ENCODE measurements at regions not wholly inside any gene's neighbourhood (a gene's known extent, or its start where the extent isn't known, plus 50 kb on each side); places are given as distances from the start of the nearest gene placed in this dataset.
A peak's percentile ranks its signal among the peaks of the same experiment; 100 is the strongest.

DNA sequence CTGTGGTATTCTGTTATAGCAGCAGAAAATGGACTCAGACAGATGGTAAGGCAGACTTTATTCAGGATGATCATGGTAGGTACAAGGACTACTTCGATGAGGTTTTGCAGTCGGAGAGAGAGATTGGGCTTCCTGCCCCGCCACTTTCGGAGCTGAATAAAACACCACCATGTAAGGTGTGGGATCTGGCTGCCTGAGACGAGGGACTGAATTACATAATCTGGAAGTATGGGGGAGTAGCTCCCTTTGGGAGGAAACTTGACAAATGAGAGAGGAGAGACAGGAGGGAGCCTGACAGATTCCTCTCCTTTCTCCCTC is 255.5 kb upstream of the GATB start:
- no peak for DNase-seq (ENCODE audit: low read depth, low spot score)
- no peak overlapping the region for H3K4me3 ChIP-seq (ENCODE audit: low read length)

DNA sequence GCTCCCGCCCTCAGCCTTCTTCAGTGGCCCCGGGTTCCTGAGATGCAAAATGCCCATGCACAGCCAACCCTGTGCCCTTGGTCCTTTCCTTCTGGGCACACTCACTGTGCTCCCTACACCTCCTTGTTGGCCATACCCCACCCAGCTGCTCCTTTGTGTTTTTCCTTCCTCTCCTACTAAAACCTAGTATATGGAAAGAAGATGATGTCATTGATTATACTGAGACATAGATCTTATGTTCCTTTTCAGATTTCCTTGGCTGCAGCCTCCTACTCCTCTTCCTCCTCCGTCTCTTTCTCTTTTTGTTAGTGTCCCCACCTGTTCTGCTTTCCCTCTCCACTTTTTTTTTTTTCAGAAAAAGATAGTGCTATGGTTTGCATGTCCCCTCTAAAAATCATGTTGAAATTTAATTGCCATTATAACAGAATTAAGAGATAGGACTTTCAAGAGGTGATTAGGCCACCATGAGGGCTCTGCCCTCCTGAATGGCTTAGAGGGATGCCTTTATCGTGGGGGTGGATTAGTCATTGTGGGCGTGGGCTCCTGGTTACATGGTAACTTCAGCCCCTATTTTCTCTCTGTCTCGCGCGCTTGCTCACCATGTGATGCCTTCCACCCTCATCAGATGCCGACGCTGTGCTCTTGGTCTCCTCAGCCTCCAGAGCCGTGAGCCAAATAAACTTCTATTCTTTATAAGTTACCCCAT is 254.9 kb upstream of the GATB start:
- no peak for DNase-seq (ENCODE audit: low read depth, low spot score)
- no peak overlapping the region for H3K4me3 ChIP-seq (ENCODE audit: low read length)

DNA sequence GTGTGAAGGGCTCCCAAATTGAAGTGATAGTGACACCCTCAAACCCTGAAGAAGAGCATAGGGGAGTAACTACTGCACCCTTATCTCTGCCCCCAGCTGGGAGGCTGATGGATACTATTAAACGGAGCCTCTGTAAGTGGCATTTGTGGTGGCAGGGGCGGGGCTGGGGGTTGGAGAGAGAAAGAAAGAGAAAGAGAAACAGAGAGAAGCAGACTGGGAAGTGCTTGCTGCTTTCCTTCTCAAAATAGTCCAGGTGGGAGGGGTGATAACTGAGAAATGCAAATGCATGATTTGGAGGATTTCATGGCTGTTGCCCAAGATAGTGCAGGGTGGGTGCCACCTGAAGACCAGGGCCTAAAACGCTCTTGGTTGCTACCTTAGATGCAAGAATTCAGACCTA is 253.5 kb upstream of the GATB start:
- no peak overlapping the region for H3K4me3 ChIP-seq (ENCODE audit: low read length)
- peak; percentile 85 for DNase-seq (ENCODE audit: low read depth, low spot score)

DNA sequence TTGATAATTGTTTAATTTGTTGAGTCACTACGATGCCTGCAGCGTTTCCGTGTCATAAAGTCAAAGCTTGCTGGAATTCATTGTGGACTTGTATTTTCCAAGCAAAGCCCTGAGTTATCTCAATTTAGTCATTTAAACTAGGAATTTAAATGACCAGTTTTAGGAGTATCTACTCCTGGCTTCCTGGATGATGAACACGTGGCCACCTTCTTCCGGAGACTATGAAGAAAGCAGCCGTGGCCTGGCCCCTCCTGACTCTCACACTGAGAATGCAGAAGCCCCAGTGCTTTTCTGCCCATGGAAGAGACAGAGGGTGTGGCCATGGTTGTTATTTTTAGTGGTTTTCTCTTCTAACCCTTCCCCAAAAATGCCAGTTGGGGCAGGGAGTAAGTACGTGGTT is 250.7 kb upstream of the GATB start:
- DNase-seq (ENCODE audit: low read depth, low spot score), result no peak
- no peak overlapping the region for H3K4me3 ChIP-seq (ENCODE audit: low read length)

DNA sequence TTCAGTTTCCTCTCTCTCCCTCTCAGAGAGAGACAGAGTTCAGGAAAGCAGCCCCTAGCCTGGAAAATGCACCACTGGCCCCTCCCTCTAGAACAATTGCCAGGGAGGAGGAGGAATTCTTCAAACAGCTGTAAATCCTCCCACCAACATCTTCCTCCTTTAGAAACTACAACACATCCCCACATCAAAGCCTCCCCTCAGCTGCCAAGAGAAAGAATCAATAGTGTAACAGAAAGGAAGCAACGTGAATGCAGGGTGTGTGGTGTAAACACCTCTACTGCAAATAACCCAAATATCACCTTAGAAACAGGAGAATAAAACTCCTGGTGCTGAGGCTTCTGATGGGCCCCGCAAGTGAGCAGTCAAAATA is 249.9 kb upstream of the GATB start:
- H3K4me3 ChIP-seq (ENCODE audit: low read length), result peak overlapping the region; percentile 4; the same call in 1 of the 2 replicates
- DNase-seq (ENCODE audit: low read depth, low spot score), result peak; percentile 93

DNA sequence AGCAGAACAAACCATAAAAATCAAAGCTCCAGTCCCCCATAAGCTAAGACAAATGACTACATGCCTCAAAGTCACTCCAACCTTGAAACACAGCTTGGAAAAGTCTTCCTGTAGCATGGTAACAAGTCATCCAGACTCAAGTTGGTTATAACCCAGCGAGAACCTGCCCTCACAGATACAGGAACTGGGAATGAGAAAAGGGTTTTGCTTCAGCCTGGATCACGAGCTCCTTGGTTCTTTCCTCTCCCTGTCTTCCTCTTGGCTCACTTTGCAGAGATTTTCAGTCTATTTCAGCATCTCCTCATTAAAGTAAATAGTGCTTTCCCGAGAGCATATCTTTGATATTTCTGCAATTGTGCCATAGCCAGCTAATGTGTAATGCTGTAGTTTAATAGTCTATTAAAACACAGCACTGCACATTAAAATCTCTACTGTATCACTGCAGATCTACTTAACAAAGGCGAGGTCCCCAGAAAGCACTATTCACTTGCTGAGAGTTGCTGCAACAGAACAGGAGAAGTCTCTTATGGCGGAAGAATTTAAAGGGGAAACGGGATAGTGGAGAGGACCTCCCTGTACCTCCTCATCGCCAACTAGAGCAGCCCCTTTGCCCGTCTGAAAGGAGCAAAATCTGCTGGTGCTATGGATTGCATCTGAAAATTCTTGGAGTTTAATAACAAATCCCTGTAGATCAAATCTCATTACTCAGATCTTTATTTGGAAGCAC is 249.3 kb upstream of the GATB start:
- DNase-seq (ENCODE audit: low read depth, low spot score), result no peak

DNA sequence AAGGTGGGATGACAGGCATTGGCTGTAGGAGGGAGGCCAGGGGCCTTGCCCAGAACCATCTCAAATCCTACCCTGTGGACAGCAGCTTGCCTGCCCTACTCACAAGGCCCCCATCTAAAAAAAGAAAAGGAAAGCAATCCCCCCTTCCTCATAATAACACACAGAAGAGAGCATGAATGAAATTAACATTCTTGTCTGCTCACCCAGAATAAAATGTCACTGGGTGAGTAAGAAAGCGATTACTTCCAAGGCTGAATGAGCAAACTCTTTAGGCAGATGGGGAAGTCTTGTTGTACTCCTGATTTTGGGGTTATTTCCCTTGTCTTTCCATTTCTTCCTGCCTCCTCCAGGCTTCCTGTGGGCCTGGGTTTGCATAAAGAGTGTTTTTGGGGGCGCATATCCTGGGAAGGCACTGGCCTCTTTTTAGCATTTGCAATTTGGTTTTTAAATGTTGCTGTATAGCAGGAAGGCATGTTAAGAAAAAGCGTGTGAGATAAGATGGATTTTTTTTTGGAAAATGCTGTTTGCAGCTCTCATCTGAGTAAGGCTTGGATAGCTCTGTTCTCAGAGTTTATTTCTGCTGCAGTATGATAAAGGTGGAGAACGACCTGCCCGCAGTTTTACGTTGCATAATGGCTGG is 248.3 kb upstream of the GATB start:
- no peak for DNase-seq (ENCODE audit: low read depth, low spot score)
- H3K4me3 ChIP-seq (ENCODE audit: low read length), result no peak overlapping the region

More for the DNA sequence above, 249.3 kb upstream of the GATB start:
- no peak overlapping the region for H3K4me3 ChIP-seq (ENCODE audit: low read length)

DNA sequence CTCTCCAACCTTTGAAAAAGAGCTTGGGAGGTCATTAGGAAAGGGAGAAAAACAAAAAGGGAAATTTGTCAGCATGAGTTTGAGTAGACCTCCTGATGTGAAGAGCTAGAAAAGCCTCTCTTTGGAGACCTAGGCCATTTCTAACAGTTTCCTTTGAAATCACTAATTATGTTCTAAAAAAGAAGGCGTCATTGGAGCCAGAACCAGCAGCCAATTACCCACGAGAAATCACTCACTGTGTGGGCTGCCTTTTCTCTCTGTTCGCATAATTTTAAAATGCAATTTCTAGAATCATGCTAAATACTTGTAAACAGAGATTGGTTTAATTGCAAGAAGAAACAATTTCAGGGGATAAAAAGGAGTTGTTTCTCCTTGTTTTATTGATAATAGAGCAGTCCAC is 246.3 kb upstream of the GATB start:
- H3K4me3 ChIP-seq (ENCODE audit: low read length), result no peak overlapping the region
- DNase-seq (ENCODE audit: low read depth, low spot score), result no peak

DNA sequence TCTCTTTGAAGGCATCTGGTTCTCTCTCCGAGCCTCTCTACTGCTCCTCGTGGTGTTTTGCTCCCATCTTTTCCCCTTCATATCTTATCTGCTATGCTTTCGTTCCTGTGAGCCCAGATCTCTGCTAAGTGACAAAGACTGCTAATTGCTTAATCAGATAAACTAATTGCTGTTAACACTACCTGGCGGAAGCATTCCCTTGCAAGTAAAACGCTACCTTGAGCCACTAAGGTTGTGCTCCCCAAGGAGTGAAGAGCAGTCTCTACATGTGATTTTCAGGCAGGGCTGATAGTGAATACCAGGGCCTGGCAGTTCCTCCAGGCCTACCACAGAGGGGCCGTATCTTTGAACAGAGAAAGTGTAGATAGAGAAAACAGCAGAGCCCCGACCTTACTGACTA is 244.0 kb upstream of the GATB start:
- no peak for DNase-seq (ENCODE audit: low read depth, low spot score)
- H3K4me3 ChIP-seq (ENCODE audit: low read length), result no peak overlapping the region

DNA sequence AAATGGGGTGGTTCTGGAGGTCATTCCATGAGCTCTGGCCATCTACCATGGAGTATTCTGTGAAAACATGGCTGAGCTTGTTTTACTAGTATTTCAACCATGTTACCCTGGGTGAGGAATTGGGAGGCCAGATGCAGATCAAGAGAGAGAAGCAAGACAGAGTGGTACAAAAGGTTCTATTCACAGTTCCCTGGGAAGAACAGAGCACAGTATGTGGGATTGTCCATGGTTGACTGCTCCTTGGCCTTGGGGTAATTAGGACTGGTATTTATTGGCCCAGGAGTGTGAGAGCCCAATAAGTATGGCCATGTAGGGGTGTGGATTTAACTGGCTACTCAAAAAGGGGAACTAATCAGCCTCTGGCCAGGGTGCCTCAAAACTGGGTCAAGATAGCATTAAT is 239.7 kb upstream of the GATB start:
- no peak overlapping the region for H3K4me3 ChIP-seq (ENCODE audit: low read length)
- DNase-seq (ENCODE audit: low read depth, low spot score), result no peak

DNA sequence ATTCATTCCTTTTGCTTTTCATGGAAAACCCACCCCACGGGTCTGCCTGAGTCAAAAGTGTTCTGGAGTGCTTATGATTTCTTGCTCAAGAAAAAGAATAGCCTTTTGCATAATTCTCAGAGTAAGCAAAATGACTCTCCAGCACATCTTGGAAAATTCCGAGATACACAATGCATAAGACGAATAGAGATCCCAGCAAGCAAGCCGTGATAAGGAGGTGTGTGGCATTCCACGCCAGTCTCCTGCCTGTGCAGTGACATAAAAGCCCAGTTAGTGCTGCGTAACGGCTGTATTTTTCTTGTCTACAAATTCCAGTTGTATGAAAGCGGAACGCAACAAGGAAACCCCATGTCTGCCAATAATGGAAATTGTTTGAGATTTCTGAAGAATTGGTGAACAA is 237.9 kb upstream of the GATB start:
- no peak overlapping the region for H3K4me3 ChIP-seq (ENCODE audit: low read length)
- no peak for DNase-seq (ENCODE audit: low read depth, low spot score)

DNA sequence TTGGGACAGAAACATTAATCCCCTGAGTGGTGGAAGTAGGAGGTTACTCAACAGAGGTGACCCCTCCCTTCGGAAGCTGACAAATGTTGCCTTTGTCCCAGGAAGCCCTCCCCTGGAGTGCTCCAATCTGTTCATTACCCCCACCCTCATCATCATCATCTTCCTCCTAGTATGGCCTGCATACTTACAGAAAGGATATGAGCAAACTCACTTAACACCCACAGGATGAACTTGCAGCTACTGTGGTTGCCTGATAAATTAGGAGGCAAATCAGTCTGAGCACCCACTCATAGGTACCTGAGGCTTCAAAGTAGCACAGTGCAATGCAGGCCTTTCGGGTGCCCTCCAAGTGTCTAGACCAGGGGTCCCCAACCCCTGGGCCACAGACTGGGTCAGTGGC is 236.7 kb upstream of the GATB start:
- no peak overlapping the region for H3K4me3 ChIP-seq (ENCODE audit: low read length)
- no peak for DNase-seq (ENCODE audit: low read depth, low spot score)

DNA sequence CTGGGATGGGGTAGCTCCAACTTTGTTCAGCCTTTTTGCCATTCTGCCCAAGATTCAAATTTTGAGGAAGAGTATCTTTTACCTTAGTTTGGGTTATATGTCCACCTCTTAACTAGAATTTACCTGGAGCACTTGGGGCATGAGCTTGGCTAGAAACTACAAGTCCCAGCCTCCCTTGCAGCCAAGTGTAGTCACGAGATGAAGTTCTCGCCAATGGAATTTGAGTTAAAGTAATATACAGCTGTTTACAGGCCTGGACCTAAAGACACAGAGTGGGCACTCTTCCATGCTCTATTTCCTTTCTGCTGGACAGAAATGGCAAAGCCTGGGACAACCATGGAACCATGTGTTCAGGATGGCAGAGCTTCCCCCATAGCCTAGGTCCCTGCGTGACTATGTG is 233.6 kb upstream of the GATB start:
- H3K4me3 ChIP-seq (ENCODE audit: low read length), result no peak overlapping the region
- no peak for DNase-seq (ENCODE audit: low read depth, low spot score)

DNA sequence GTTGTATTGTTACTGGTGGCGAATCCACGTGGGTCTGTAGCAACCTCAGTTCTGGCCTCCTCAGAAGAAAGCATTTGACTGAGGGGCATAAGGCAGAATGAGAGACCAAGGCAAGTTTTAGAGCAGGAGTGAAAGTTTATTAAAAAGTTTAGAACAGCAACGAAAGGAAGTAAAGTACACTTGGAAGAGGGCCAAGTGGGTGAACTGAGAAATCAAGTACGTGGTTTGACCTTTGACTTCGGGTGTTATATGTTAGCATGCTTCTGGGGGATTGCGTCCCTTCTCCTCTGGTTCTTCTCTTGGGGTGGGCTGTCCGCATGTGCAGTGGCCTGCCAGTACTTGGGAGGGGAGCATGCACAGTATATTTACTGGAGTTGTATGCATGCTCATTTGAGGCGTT is 232.7 kb upstream of the GATB start:
- H3K4me3 ChIP-seq (ENCODE audit: low read length), result no peak overlapping the region
- DNase-seq (ENCODE audit: low read depth, low spot score), result no peak

DNA sequence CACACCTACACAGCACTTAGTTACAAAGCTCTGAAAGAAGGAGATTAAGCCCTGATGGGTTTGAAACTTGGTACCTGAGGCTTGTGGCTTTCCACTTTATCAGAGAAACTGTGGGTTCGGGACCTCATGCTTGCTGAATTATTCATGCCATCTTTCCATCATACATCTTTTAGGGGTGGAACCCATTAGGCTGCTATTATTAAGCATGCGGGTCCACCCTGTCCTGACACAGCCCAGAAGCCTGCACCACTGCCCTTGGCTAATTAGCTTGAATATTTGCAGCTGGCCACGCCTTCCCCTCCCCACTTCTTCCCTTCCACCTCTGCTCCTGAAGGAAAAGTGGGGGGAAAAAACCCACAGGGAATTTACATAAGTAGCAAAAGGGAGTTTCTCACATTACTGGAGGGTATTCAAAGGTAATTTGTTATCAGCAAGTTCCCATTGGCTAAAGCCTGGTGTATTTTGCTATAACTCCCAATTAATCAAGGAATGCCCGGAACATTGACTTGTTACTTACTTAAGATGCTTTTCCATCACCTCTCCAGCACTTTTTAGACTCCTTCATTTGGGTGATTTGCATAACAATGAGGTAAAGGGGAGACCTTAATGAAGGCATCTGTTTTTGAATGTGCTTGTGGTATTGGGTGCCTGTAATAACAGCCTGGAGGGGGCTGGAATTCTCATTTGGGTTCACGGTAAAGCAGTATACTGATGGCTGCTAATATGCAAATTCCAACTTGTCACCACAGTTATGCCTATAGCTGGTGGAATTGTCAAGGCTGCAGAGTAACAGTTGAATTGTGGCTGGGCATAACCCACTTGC is 231.7 kb upstream of the GATB start:
- no peak overlapping the region for H3K4me3 ChIP-seq (ENCODE audit: low read length)

DNA sequence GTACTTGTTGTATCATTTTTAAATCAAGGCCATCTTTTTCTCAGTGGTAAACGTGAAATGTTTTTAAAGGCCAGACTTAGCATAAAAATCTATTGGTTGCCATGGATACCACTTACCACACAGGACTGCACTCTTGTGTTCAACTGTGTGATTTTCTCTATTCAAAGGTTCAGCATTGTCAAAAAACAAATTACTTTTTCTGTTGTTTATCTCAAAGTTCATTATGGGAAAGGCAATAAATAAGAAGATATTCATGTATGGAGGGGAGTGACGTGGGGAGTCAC is 231.0 kb upstream of the GATB start:
- no peak for DNase-seq (ENCODE audit: low read depth, low spot score)

More for the DNA sequence above, 231.7 kb upstream of the GATB start:
- no peak for DNase-seq (ENCODE audit: low read depth, low spot score)

DNA sequence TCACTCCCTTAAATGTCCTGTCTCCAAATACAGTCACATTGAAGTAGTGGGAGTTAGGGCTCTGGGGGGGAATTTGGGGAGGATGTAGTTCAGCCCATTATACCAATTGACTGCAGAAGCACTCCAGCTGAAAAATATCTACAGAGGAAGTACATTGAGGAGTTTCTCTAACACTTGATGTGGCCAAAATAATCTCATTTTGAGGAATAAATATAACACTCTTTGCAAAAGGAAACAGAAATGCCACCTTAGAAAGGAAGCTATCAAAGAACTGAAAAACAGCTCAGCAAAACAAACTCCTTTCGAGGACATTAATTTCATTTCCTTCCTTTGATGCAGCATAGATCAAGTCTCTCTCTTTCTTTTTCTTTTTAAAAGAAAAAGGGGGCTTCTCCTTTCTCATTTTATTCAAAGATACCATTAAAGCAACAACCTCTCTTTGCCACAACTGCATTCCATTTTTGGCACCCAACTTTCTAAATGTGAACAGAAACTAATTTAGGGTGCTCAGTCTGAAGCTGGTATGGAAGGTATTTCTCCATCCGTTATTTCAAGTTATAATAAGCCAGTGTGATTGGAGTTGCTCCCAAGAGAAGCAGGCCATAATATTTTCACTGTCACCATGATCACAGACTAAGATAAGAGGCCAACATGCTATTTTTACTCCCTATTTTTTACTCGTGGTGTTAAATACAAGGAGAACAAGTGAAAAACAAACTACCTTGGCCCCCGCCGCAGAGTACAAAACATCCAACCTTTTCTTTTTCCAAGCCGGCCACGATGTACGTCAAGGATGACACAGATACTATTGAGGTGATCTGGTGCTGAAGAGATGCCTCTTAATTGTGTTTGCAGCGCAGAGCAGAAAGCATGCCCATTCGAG is 230.4 kb upstream of the GATB start:
- H3K4me3 ChIP-seq (ENCODE audit: low read length), result no peak overlapping the region
- peak; percentile 68 for DNase-seq (ENCODE audit: low read depth, low spot score)

More for the DNA sequence above, 231.0 kb upstream of the GATB start:
- H3K4me3 ChIP-seq (ENCODE audit: low read length), result no peak overlapping the region

DNA sequence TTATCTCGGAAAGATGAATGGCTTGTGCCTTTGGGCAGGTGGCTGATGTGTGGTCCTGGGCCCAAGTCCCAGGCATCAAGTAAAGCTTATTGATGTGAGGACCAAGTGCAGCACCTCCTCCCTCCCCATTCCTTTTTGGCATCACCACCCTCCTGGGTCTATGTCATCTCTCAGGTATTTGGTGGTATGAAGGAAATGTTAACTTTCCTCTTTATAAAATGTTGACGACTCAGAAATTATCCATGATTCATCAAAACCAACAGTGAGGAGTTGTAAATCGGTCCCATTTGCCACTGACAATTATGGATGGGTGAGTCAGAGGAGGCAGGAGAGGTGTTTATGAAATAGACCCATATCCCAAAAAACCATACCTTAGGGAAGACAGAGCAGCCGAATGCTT is 229.4 kb upstream of the GATB start:
- no peak overlapping the region for H3K4me3 ChIP-seq (ENCODE audit: low read length)
- DNase-seq (ENCODE audit: low read depth, low spot score), result no peak

DNA sequence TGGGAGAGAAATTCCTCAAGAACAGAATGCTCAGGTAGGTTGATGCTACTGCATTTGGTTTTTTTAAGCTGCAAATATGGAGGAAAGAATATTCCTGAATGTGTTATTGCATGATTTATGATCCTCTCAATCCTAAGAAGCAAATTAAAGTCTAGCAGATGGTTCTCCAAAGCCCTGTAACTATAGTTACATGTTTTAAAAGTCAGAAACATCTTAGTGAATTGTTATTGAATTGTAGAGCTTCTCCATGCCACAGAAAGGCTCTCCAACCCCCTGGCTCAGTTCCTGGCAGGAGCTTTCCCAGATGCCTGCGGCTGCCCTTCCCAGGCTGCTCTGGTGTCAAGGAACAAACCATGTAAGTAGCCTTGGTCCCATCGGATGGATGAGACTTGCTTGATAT is 227.8 kb upstream of the GATB start:
- DNase-seq (ENCODE audit: low read depth, low spot score), result no peak
- H3K4me3 ChIP-seq (ENCODE audit: low read length), result no peak overlapping the region
